H4 (cell line): ENCODE measurements at regions not wholly inside any gene's neighbourhood (a gene's known extent, or its start where the extent isn't known, plus 50 kb on each side); places are given as distances from the start of the nearest gene placed in this dataset.
"Not testable (repeated sequence)": the region's sequence is repeated elsewhere in the genome, so short reads cannot be mapped to it uniquely, and the experiment has no call there.

ENCODE experiments used
- DNase-seq: peaks from one replicate; pipeline ENCODE4 v3.0.0-alpha.2; 2015; ENCODE audit warnings: low spot score

- no peak for DNase-seq
Observed at GRCh38 chr10:23543691-23544380, 105.0 kb downstream of the OTUD1 start.

GRCh38 chr10:23545866-23546265 lies 107.0 kb downstream of the OTUD1 start:
- DNase-seq, result not testable (repeated sequence)

DNA sequence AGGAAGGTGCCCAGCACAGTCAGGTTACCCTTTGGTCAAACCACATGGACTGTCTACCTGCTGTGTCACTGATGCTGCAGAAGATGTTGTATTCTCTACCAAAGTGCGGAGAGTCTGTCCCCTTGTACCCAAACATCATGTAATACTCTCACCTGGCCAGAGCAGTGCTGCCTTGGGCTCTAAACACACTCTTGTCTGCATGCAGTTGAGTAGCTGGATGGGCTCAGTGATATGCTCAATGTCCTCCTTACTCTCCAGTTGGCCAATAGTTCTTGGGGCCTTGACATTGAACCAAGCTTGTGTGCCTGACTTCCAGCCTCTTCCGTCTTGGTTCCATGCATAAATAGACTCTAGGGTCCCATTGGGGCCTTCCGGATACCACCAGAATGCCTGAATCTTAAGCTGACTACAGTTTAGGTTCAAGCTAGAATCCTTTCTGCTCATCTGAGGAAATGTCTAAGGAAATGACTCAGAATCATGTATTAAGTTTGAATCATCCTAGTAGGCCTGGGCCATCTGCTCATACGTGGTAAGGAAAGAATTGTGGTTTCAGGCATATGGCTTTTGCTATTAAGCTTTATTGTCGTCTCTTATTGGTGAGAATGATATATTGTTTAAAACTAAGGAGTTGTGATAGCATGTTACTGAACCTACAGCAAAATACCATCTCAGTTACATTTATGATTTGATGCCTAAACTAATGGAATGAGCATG lies 118.0 kb downstream of the OTUD1 start:
- peak; percentile 5 for DNase-seq

DNA sequence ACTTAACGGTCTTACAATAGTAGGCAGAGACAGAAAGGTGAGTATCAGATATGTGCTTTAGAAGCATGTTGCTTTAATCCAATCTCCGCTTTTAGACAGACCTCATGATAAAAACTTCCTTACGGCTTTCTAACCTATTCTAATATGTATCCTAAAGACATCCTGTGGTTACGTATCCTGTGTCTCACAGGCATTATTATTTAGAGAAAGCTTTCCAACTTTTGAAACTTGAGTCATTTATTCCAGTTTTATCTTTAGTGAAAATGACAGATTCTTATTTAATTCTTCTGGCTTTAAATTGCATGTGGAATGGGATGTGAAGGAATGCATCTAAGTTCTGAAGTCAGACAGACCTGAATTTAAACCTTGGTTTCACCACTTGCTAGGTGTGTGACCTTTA lies 118.9 kb downstream of the OTUD1 start:
- no peak for DNase-seq

- DNase-seq, result no peak
Observed at GRCh38 chr10:23558361-23558799, 119.5 kb downstream of the OTUD1 start.

DNA sequence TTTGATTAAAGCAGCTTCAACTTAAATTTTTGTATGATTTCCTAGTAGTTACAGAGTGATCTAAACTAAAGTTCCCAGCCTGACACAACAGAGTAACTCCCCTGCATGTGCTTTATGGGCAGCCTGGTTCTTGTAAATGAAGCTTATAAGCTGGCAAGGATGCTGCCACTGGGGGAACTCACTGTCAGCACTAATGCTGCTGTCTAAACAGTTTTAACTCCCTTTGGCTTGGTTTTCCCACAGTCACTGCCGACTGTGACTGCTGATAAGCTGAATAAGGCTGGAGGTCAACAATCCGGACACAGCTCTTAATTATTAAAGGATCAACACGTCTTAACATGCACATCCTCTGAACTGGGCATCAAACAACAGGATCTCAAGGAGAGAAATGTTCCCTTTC lies 130.1 kb downstream of the OTUD1 start:
- no peak for DNase-seq

GRCh38 chr10:23571884-23572283 lies 133.0 kb downstream of the OTUD1 start:
- no peak for DNase-seq

DNA sequence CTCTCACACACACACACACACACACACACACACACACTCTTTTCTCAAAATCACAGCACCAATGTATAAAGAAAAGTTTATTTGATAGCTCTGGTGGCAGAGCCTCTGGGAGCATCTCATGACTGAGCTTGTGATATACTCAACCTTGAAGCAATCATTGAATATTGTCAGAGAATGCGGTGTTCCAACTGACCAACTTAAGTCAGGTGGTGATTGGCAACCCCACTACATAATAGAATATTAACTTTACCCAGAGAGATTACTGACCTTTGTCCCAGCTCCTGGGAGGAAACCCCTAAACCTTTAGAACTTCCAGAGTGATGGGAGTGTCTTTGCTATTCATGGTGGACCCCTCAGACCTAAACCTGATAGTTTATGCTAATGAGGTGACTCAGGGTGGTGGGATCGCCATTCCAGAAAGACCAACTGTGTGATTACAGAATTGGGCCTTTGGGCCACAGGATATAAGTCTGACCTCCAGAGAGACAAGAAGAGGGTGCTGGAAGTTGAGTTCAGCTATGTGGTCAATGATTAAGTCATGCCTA lies 143.1 kb downstream of the OTUD1 start:
- no peak for DNase-seq

DNA sequence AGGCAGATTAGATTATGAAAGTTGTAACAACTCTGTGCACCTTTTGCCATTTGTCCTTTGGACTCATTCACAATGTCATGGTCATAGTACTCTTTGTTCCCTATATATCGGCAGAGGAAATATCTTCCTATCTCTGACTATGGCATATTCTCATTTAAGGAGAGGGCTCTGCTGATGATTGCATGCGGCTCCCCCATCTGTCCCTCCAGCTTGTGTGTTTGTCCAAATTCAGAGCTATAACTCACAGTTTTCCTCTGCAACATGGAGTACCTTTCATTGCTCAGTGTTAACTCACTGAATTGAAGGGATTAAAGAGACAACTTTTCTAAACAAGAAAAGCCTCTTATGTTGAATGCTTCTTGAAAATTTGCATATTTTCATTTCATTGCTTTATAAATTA lies 145.5 kb downstream of the OTUD1 start:
- DNase-seq, result no peak

DNA sequence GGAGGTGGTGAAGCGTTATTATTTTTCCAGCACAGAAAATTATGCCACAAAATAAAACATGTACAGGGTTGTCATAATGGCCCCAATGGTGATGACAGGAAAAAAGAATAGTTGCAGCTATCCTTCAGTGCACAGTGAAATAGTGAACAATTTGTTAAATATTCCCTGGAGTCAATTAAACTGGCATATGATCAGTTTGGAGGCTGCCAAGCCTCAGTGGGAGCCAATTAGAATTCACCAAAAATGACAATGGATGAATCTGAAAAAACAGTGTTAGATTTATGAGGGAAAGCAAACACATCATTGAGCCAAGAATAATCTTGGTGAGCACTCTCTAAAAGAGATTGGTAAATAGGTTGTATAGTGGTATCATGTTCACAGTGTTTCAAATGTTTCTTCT lies 146.3 kb downstream of the OTUD1 start:
- DNase-seq, result no peak

DNA sequence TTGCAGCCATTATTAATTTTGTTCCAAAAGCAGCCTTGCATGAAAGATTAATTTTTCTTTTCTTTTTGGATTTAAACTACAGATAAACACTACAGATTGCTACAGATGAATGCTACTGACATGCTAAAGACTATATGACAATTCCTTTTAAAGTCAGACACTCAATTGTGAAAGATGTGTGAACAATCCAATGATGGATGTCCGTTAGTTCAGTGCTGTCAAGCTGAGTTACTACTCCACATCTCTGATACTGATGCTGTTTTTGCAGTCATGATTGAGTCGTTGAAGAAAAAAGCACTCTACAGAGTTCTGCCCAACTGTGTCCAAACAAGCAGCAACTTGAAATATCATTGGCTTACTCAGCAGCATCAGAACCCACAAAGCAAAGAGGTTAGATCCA lies 146.8 kb downstream of the OTUD1 start:
- DNase-seq, result no peak

DNA sequence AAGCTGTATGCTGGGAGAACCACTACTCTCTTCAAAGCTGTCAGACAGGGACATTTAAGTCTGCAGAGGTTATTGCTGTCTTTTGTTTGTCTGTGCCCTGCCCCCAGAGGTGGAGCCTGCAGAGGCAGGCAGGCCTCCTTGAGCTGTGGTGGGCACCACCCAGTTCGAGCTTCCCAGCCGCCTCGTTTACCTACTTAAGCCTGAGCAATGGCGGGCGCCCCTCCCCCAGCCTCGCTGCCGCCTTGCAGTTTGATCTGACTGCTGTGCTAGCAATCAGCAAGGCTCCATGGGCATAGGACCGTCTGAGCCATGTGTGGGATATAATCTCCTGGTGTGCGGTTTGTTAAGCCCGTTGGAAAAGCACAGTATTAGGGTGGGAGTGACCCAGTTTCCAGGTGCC lies 156.4 kb downstream of the OTUD1 start:
- DNase-seq, result not testable (repeated sequence)

DNA sequence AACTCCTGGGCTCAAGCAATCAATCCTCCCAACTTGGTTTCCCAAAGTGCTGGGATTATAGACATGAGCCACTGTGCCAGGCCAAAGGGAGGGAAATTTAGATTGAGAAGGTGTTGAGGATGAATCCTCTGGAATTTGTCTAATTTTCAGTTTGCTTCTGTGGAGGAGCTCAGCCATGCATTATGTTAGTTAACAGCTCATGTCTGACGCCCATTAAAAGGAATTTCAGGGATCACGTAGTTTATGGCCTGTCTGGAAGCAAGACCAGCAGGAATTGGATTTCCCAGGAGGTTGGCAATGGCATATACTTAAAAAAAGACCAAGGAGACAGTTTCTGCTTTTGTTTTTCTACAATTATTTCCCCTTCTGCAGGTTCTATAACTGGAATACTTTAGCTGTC lies 165.7 kb downstream of the OTUD1 start:
- DNase-seq, result no peak

GRCh38 chr10:23606456-23606855 lies 167.6 kb downstream of the OTUD1 start:
- DNase-seq, result no peak

DNA sequence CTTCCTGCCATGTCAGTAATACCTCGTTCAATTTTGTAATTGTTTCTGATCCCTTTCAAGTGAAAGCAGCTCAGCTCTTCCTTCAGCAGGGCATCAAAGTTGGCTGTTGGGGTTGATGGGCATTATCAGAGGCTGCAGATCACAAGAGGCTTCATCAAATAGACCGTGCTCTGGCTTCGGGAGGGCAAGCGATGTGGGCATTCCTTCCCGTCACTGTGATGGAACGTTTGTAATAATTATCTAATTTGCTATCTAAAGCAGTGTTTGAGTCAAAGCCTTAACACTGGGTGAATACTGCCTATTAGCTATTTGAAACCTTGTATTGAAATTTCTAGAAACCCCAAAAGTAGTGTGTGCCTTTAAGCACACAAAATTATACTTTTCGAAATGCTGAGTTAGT lies 170.1 kb downstream of the OTUD1 start:
- no peak for DNase-seq

DNA sequence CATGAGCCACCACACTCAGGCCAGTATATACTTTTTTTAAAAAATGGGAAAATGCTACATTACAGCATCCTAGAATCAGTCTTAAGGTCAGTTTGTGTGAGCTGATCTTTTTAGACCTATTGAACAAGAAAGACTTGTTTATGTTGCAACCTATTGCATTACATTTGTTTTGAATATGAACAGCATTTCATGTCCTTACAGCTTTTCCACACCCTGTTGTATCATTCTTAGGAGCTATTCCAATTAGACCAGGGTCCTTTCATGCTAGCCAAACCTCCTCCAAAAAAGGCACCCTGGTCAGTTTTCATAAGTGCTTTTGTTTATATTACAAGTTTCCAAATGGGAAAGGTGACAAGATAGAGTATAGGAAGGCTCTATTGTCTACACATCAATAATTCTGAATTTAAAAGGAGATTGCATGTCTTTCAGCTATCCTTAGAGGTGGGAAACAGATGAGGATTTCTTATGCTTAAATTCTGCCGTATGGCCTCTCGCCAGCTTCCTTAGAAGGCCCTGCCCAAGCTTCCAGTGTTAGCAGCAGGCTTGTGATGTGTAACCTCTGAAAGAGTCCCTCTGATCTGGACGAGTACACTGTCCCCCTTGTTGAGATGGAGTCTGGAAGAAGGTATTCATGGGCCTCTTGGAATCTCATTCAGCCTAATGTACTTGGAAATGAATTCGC lies 171.9 kb downstream of the OTUD1 start:
- DNase-seq, result no peak

DNA sequence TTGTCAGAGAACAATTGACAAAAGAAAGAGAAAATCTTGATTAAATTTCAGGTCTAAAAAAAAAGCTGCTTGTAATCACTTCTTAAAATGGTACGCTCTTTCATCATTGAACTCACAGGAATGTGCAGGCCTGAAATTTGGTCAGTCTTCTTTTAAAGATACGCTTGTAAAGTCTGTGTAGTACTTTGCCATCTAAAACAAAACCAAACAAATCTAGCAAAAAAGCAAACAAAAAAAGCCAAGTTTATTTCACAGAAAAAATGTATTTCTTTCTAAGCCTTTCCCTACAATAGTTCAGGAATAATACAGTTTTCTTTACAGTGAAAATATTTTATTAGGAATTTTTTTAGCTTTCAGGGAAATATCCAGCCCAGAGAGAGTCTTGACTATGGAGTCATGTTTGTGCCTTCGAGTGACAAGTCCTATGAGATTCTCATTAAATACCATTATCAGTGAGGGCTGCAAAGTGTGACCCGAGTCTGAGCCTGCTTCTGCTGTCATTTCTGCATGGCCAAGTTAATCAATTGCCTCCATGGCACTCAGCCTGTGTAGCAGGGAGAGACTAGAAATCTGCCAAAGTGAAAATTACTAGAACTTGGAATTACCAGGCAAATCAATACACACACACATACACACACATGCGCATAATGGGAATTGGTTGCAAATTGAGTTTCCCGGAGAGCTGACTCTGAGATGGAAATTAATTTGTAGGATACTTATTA lies 172.6 kb downstream of the OTUD1 start:
- no peak for DNase-seq

- no peak for DNase-seq
Observed at GRCh38 chr10:23613900-23614299, 175.0 kb downstream of the OTUD1 start.

DNA sequence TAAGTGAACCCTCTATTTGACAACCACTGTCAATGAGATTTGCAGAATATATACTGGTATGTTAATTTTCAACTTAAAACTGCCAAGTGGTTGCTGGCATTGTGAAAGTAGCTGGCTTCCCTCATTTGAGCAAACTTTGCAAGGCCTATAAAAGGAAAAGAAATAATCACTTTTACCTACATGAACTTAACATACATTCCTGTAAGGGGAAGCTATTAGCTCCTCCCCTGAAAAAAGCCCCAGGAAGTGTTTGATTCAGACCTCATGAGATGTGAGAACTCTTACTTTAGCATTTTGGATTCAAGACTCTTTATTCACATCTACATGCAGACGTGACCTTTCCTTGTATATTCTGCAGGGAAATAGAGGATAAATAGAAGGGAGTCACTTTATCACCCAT lies 175.6 kb downstream of the OTUD1 start:
- no peak for DNase-seq

- no peak for DNase-seq
Observed at GRCh38 chr10:23630376-23630775, 191.5 kb downstream of the OTUD1 start.

DNA sequence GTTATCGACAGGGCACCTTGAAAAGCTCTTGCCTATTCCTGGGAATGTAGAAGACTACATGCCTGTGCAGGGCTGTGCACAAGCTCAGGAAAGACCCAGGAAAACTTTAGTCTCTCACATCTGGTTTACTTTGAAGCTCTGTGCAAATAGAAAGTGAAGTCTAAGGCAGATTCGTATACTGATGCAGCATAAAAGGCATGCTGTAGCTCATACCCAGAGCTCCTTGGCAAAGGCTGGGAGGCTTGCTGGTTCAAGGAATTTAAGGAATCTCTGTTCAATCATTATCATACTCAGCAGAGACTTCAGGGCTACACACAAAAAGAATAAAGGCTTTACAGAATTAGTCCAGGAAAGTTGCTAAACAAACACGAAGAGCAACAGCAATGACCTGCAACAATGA lies 192.0 kb downstream of the OTUD1 start:
- no peak for DNase-seq
